ENCODE measurements at regions not wholly inside any gene's neighbourhood (a gene's known extent, or its start where the extent isn't known, plus 50 kb on each side); places are given as distances from the start of the nearest gene placed in this dataset.

DNA sequence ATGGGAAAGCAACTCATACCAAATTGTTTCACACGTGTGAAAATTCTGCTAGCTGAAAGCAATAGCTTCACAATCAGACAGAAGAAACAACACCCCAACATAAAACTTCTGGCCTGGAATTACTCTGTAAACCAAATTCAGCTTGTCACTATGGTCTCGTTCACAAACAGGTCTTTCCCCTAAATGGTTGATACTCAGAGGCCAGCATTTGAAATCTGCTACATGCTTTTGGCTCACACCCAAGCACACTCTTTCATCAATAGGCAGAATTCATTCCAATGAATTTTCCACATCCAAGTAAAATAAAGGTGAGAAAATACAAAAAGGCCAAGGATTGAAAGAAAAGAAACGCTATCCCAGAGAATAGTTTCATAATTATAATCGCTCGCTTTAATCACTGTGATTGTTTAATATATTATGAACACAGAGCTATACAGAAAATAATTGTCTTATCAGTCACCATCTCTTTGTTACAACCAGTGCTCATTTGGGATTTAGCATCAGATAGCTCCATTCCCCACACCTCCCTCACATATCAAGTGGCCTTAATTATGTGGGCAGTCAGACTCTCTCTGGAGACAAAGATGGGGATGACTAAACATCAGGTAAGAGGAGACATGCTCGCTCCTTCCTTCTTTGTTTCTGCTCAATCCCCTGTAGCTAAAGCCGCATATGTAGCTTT lies 503.8 kb upstream of the ARRDC4 start:
- no peak for TF ChIP-seq CTCF (IDR thresholded peaks at IDR 0.05; ENCODE audit: borderline replicate concordance, extremely low read depth, low read length, poor library complexity, severe bottlenecking)
- TF ChIP-seq EZH2 (IDR thresholded peaks at IDR 0.05; ENCODE audit: borderline replicate concordance, low read depth, low read length, severe bottlenecking) = no peak
